ENCODE measurements at regions not wholly inside any gene's neighbourhood (a gene's known extent, or its start where the extent isn't known, plus 50 kb on each side); places are given as distances from the start of the nearest gene placed in this dataset.

GRCh38 chr13:72217142-72217541, 350.1 kb upstream of the DACH1 start:
- DNase-seq: no peak

GRCh38 chr13:72208112-72208645, 341.2 kb upstream of the DACH1 start:
- no peak for DNase-seq

- no peak for DNase-seq
Observed at GRCh38 chr13:72205773-72206172, 338.8 kb upstream of the DACH1 start.

DNA sequence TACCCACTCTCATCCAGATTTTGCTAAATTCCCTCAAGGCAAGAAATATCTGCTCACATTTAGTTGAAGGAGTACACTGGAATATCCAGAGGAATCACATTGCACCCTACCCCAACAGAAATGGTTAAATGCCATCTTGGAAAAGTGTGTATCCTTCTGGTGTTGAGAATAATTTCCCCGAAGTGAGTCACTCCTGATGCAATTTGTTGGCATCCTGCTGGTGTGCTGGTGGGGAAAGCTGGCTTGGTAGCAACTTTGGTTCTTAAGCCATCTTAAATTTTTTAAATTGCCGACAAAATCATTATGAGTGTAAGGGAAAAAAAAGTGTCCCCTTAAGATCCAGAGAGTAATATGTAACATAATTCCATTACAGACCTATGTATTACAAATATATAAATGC, 337.3 kb upstream of the DACH1 start:
- DNase-seq: no peak

GRCh38 chr13:72201726-72202125, 334.7 kb upstream of the DACH1 start:
- DNase-seq: no peak

GRCh38 chr13:72199640-72200039, 332.6 kb upstream of the DACH1 start:
- DNase-seq: no peak

DNA sequence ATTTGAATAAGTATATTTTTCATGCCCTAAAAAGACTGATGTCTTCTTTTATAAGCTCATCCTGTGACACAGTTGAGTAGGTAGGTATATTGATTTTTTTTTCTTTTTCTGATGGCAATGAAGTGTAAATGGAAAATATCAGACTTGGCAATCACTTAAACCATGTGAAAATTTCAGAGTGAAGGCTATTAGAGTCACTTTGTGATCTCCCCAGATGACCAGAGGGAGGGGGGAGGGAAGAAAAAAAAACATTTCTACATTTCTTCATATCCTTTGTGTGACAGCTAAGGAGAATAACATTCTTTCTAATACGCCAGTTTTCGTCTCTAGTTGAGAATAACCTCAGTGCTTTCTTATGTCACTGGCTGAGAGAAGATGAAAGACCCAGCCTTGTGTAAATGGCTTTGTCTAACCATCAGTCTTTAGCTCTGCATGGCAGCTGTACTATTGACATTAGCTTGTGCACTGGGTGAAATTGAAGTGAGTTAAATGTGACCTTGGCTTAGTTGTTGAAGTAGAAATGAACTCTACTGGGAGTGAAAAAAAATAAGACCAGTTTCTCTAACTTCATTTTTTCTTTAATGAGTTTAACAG, 332.1 kb upstream of the DACH1 start:
- no peak for DNase-seq

DNA sequence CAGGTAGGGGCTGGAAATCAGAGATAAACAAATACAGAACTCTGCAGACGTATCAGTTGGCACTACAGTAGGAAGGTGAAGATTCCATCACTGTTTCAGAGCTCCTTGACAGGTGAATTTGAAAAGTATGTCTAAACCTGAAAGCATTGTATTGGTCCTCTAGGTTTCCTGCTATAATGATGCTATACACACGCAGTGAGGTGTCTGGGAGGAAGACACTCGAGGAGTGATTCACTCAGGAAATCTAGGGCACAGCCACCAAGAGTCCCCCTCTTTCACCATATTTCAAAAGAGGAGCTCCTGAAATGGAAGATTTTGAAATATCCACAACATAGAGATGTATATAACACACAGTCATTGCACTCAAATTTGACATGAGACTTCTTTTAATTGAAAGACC, 331.0 kb upstream of the DACH1 start:
- no peak for DNase-seq

DNA sequence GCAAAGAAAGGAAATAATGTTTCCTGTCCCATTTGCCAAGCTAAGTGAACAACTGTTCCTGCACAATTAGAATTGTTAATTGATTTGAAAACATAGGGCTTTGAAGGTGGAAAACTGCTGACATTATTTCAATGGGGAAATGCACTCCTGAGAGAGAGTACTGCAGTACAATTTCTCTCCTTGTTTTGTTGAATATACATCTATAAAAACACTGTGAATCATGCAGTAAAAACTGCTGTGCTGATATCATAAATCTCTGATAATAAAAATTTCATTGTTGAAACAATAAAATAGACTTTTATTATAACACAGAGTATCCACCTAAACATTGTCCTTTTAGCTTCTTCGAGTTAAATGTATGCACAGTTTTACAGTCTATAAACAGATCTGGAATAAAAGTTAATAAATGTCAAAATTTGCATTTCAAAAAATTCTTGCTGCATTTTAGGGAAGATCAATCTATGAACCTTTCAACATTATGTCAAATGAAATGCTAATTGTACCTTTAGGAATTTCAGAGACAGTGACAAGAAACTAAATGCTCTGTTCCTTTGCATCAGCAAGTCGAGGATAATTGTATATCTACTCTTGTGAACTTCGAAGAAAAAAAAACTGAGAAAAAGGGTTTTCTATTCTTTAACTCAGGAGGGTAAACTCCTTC, 328.2 kb upstream of the DACH1 start:
- DNase-seq: no peak

- DNase-seq: no peak
Observed at GRCh38 chr13:72194523-72194922, 327.5 kb upstream of the DACH1 start.

DNA sequence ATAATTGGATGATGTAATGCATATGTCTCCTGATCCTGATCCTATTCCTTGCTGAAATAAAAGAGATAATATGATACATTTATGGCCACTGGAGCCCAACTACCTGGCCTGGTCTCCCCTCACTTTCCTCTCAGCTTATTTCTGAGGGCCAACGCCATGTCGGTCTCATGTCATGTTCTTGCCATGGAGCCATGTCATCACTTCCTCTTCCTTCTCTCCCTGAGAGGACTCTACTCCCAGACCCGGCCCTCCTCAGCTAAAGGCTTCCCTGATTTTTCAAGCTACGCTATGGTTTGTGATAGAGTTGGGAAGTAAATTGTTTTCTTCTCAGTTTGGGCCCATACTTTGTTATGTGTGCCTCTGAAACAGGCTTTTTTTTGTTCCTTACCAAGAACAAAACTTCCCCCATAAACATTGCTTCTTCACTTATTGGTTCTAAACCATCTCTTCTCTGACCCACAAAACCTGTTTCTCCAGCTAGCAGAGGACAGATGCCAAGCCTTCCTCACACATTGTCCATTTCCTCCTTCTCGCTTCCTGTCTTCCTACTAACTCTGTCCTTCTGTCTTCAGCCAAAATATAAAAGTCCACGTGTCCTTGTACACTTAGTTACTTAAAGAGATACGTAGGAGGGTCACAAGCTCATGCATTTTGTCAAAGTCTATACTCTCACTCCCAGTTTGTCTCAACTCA, 319.9 kb upstream of the DACH1 start:
- no peak for DNase-seq

DNA sequence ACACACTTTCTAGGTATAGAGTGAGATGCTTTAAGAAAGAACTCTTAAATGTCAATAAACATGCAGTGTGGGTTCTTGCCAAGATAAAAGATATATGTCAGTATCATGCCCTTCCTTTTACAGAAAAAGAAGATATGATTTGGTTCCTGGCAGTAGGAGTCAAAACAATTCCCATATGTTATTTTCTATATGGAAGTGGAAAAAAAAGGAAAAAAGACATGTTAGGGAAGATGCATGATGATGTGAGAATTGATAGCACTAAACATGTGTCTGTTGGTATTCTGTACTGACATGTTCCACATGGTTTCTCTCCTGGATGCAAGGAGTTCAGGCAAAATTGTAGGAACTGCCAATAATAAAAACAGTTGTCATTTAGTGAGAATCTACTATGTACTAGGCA, 318.8 kb upstream of the DACH1 start:
- DNase-seq: no peak

DNA sequence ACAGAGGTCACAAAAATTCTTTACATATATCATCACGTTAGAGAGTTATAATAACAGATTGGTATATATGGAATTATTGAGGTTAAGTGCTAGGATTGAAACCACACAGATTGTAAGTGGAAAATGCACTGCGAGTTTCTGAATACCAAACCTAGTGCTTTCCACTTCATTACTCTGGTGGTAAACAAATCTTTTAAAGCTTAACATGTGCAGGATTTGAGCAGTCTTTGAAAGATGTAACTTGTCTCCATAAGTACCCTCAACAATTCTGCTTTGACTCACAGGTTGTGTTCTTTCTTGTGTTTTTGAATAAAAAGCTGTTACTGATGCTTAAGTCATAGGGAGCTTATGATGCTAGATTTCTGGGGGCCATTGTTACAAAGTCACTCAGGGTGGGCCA, 314.7 kb upstream of the DACH1 start:
- no peak for DNase-seq

DNA sequence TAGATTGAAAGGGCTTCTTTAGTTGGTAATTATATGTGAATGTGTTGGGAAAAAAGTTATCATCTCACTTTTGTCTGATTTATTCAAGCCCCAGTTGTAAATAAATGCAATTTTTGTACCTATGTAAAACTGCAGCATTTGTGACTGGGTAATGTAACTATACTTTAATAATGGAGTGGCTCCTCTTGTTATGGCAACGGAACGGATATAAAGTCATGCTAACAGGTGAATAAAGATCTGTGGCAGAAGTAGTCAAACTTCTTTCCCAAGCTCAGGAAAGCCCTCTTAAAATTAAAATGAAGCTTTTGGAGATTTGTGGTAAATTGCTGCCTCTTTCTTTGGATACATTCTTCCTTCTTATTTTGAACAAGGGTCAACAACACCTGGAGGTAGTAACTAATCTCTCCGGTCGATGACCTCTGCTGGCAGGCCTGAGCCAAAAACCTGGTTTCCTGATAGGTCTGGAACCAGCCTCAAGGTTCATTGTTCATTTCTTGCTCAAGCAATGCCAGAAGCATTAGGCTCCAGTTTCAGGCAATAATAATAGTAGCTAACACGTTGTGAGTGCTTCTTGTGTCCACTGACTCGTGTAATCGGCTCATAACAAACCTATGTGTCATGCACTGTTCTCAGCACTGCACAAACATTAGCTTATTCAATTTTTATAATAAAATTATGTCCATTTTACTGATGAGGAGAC, 313.4 kb upstream of the DACH1 start:
- DNase-seq: no peak

- no peak for DNase-seq
Observed at GRCh38 chr13:72174549-72174948, 307.5 kb upstream of the DACH1 start.

GRCh38 chr13:72170571-72170970, 303.6 kb upstream of the DACH1 start:
- DNase-seq: no peak

DNA sequence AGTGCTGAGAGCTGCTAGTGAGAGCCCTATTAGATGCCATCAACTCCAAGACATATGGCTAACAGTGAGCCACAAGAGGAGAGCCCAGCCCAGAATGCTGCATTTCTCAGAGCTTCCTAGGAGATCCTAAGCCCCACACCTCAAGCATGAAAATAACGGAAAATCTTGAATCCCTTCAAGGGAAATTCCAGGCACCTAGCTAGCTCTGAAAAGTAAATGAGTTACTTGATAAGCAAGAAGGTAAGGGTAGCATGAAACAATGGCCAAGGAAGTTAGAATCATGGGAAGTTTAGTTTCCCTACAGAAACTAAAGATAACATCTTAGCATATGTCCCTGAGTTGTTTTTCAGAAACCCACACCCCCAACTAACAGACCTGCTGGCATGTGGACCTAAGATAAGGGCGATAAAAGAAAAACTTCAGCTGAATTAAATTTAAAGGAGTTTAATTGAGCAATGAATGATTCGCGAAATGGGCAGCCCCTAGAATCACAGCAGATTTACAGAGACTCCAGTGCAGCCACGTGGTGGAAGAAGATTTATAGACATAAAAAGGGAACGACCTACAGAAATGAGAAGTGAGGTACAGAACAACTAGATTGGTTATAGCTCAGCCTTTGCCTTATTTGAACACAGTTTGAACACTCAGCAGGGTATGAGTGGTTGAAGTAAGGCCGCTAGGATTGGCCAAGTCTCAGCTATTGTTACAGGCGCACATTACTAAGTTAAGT, 301.3 kb upstream of the DACH1 start:
- no peak for DNase-seq

DNA sequence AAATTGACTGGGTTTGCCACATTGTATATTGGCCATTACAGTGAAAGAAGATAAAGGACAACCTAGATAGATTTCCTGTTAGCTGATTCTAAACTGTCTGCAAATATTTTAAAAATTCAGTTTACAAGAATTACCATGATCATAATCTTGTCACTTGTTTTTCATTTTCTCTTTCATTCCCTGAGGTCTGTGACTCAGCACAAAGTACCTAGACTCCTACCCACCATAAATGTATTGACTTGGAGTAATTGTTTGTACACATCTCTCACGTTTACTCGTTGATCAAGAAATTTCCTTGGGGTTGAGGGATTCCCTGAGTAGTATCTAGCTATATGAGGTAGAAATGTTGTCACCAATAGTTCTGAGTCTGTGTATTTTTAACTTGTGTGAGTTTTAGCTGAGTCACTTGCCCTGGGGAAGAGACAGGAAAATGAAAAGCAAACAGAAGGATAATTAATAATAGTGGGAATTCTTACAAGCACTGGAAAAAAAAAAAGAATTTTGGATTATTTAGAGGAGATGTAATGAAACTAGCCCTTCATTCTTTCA, 299.2 kb upstream of the DACH1 start:
- no peak for DNase-seq

DNA sequence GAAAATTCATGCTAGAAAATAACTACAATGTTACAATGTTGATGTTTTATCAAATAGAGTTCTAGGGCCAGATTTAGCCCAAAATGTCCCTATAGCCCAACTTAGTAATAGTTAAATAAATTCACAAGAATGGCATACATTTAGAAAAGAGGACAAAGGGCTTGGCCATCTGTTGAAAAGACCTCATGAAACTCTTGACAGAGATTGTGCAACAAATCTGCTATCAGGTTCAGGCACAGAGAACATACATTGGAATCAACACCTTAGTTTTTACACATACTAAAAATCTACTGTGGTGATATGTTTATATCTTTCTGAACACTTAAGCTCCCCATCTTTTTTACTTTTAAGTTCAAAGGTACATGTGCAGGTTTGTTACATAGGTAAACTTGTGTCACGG, 298.3 kb upstream of the DACH1 start:
- no peak for DNase-seq

DNA sequence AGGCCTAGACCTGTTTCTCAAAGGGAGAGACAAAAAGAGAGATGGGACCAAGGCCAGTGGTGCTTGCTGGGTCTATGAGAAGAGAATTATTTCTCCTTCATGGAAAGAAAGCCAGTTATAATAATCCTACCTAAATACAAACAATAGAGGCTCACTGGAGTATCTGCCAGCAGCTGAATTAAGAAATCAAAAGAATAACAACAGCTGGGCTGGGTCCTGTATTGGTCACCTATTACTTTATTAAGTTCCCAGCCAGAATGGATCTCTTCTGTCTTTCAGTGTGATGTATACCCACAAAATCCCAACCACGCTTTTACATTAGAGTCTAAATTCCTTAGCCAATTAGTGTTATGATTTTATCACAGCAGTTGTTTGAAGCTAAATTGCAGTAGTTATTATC, 297.8 kb upstream of the DACH1 start:
- no peak for DNase-seq

DNA sequence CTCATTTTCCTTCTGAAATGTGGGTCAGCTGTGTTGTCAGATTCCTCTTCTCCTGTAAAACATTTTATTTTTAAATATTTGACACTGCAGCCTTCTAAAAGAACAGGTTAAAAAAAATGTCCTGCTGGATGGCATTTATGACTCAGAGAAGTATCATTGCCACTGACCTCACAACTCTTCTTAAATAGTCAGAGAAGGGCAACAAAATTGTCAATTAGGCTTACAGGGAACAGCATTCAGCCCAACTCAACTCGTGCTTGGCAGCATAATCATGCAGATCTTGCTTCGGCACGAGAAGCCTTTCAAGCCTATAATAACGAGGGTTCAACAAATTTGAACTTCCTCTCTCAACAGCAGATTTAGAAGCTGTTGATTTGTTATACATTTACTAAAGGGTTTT, 296.7 kb upstream of the DACH1 start:
- DNase-seq: no peak

- DNase-seq: no peak
Observed at GRCh38 chr13:72160977-72161376, 294.0 kb upstream of the DACH1 start.

GRCh38 chr13:72156760-72157159, 289.8 kb upstream of the DACH1 start:
- DNase-seq: no peak

Measured in GDM1 (cell line).